22Rv1 (cell line): ENCODE measurements at regions not wholly inside any gene's neighbourhood (a gene's known extent, or its start where the extent isn't known, plus 50 kb on each side); places are given as distances from the start of the nearest gene placed in this dataset.
"Not testable (repeated sequence)": the region's sequence is repeated elsewhere in the genome, so short reads cannot be mapped to it uniquely, and the experiment has no call there.

Experiments used
- H3K27ac ChIP-seq: fragments of 450-650 bp; 2 replicates; pipeline ENCODE4 v1.5.1; 2017
- CTCF ChIP-seq: fragments of 450-650 bp; IDR thresholded peaks from 2 replicates; pipeline ENCODE4 v1.5.1; 2017; ENCODE audit warnings: mild to moderate bottlenecking
- ZFX ChIP-seq: fragments of 450-650 bp; IDR thresholded peaks from 2 replicates; pipeline ENCODE4 v1.6.1; 2017; ENCODE audit warnings: antibody characterized with exemption, borderline replicate concordance

- H3K27ac ChIP-seq: not testable (repeated sequence)
These were observed 113.4 kb downstream of the XPNPEP1 start for GRCh38 chr10:109809954-109810353.

- not testable (repeated sequence) for H3K27ac ChIP-seq
These were observed 122.1 kb downstream of the XPNPEP1 start for GRCh38 chr10:109801191-109801590.

GRCh38 chr10:109790647-109791046 is 132.7 kb downstream of the XPNPEP1 start:
- TF ChIP-seq CTCF (no peak), ZFX (no peak)
- no peak overlapping the region for H3K27ac ChIP-seq

- no peak for TF ChIP-seq CTCF
- no peak for TF ChIP-seq ZFX
These were observed 139.1 kb downstream of the XPNPEP1 start for GRCh38 chr10:109784236-109784635.

GRCh38 chr10:109783286-109783685 is 140.0 kb downstream of the XPNPEP1 start:
- H3K27ac ChIP-seq: no peak overlapping the region
- TF ChIP-seq CTCF: no peak

More at GRCh38 chr10:109784236-109784635, 139.1 kb downstream of the XPNPEP1 start:
- H3K27ac ChIP-seq: no peak overlapping the region

- no peak for TF ChIP-seq CTCF
- TF ChIP-seq ZFX: no peak
- H3K27ac ChIP-seq: no peak overlapping the region
These were observed 142.3 kb downstream of the XPNPEP1 start for GRCh38 chr10:109780997-109781396.

GRCh38 chr10:109778993-109779392 is 144.3 kb downstream of the XPNPEP1 start:
- no peak for TF ChIP-seq ZFX
- no peak for TF ChIP-seq CTCF

GRCh38 chr10:109774121-109774440 is 149.2 kb downstream of the XPNPEP1 start:
- TF ChIP-seq CTCF: peak; percentile 44
- no peak for TF ChIP-seq ZFX
- H3K27ac ChIP-seq: no peak overlapping the region

More at GRCh38 chr10:109778993-109779392, 144.3 kb downstream of the XPNPEP1 start:
- H3K27ac ChIP-seq: no peak overlapping the region
